HS-27A (cell line): ENCODE measurements at regions not wholly inside any gene's neighbourhood (a gene's known extent, or its start where the extent isn't known, plus 50 kb on each side); places are given as distances from the start of the nearest gene placed in this dataset.
"Not testable (repeated sequence)": the region's sequence is repeated elsewhere in the genome, so short reads cannot be mapped to it uniquely, and the experiment has no call there.

Source experiments
- DNase-seq: peaks from one replicate; pipeline ENCODE4 v3.0.0-alpha.2; 2012; ENCODE audit warnings: low read depth, missing footprints

DNA sequence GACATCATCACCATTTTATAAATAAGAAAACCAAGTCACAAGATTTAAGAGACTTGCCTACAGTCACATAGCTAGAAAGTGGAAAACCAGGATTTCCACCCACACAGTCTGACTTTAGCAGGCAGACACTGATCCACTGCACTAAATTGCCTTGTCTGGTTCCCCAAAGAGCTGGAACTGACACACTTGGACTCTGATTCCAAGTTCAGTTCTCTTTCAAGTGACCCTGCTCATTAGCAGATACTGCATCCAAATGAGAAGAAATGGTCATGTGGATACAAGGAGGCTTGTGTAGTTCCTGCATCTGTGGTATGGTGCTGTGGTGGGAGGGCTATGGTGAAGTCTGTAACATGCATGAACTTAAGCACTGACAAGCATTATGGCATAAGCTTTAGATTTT is 180.1 kb upstream of the MKLN1 start:
- no peak for DNase-seq

DNA sequence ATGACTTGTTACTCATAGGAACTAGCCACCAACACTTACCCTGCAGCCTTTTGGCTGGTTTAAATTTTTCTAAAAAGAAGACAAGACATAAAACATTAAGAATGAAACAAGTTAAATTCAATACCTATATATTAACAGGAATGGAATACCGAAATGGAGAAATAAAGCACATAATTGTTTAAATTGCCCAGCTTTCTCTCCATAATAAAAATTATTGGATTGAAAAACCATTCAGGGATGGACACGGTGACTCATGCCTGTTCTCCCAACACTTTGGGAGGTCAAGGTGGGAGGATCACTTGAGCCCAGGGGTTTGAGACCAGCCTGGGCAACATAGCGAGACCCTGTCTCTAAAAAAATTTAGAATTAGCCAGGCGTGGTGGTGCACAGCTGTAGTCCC is 179.4 kb upstream of the MKLN1 start:
- no peak for DNase-seq

DNA sequence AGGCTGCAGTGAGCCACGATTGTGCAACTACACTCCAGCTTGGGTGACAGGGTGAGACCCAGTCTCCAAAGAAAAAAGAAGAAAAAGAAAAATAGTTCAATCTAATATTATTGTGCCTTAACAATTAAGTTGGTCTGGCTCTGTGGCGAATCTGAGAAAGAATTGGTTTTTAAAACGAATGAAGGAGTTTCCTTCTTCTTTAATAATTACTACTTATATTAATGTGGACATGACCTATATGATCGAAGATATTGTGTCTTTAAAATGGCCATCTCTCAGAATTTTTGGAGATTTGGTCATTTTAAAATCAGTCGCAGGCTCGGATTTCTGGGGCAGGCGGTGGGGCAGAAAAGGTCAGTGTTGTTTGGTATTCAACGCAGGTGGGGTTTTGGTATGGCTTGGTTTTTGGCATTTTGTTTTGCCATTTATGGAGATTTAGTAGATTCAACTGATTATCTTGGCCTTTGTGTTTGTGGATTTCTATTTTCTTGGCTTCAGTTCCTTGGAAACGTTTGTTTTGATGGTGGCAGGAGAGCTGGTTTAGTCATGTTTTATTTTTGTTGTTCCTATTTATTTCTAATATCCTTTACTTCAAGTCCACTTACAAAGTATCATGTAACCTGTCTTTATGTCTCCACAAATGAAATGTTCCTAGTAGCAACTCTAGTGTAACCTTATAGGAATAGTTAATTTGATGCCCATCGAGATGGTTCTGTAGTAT is 178.8 kb upstream of the MKLN1 start:
- DNase-seq = no peak

DNA sequence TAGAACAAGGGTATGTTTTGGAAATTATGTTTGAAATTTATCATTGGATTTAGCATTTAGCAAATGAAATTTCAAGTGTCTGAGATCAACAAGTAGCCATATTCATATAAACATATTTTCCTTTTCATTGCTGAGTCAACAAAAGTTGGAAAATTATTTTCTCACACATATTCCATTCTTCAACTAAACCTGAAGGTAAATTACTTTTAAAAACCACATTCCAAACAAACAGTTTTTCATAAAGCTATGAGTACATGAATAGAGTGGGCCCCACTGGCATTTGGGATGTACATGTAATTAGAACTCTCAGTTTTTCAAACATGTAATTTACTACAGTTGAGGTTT is 178.3 kb upstream of the MKLN1 start:
- no peak for DNase-seq

DNA sequence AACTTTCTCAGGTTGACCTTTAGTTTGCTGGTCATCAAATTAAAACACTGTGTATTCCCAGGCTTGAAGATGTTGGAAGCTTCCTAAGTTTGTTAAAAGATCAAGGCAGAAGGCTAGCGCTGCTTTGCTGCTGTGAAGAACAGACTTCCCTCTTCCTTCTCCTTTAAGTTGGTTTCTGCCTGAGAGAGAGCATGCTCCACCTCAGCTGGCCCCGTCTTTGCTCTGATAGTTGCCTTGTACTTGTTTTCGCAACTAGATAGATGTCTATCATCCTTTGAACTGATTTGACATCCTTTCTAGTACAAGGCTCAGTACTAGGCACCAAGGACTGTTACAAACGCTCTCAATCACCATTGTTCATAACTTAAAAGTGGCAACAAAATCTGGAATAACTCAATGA is 177.8 kb upstream of the MKLN1 start:
- DNase-seq = no peak

DNA sequence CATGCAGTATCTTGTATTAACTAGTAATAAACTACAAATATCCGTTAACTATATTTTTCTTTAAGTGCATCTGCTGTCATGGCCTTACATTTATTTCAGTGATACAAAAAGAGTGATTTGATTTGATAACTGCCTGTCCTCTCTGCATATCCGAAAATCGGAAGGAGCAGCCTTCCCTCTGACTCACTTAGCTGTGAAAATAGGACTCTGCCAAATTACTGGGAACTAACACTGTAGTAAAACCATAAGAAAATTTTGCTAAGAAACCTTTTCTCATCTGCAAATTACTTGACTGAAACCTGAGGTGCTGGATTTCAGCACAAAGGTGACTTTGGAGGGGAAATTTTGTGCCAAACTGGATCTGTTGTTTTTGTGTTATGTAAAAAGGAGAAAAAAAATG is 176.6 kb upstream of the MKLN1 start:
- DNase-seq = no peak

DNA sequence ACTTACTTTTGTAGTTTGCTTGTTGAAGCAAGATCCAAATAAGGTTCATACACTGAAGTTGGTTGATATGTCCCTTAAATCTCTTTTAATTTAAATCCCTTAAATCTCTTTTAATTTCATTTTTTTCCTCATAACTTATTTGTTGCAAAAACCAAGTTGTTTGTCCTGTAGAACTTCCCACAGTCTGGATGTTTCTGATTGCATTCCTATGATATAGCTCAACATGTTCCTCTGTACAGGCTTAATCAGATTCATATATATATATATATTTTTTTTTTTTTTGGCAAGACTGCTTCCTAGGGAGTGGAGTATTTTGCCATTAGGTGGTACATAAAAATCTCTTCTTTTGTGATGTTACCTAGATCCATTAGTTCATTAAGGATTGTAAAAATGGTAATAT is 174.9 kb upstream of the MKLN1 start:
- no peak for DNase-seq

DNA sequence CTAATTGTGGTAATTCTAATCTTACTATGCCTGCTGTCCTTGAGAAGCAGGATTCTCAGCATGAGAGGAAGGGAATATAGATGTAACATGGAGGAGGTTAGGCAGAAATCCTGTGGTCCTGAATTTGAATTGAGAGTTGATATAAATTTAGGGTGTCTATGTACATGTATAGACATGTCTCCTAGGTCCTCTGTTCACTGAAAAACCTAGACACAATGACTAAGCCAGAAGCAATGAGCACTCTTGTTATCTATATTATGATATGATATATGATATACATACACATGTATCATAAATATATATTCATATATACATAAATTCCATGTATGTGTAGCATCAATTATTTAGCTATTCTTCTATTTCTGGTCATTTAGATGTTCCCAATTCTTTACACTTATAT is 173.3 kb upstream of the MKLN1 start:
- DNase-seq = no peak

DNA sequence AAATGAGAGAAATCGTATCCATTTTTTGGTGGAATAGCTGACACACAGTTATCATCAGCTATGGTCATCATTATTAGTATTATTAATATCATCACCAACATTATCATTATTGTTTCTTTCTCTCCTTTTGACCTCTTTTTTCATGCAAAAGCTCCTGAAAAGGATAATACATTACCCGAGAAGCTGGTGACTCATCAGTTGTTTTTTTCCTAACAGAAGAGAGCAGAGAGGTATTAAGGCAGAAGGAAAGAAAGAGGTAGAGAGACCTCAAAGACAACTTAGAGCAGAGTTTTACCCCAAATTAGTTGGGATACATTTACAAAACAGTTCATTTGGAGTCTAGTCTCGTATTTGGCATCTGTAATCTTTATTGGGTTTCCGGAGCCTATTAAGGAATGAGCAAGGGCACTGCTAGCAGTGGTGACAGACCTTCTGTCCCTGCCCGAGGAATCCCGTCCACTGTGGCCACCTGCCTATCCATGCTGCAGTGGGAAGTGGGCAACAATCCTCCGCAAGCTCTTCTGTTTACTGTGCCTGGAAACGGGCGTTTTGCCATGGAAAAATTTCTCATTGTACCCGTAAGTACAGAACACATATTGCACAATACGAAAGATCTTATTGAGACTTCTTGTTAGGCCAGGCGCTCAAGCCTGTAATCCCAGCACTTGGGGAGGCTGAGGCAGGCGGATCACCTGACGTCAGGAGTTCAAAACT is 170.0 kb upstream of the MKLN1 start:
- DNase-seq = no peak

DNA sequence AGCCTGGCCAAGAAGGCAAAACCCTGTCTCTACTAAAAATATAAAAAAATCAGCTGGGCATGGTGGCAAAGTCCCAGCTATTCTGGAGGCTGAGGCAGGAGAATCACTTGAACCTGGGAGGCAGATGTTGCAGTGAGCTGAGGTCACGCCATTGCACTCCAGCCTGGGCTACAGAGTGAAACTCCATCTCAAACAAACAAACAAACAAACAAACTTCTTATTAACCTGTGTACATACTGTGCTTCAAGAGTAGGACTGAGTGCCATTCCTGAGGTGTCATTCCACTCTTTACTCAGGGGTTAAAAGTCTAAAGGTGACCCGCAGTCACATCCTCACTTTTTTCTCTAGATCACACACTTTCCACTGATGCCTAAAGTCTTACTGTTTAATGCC is 169.4 kb upstream of the MKLN1 start:
- not testable (repeated sequence) for DNase-seq

DNA sequence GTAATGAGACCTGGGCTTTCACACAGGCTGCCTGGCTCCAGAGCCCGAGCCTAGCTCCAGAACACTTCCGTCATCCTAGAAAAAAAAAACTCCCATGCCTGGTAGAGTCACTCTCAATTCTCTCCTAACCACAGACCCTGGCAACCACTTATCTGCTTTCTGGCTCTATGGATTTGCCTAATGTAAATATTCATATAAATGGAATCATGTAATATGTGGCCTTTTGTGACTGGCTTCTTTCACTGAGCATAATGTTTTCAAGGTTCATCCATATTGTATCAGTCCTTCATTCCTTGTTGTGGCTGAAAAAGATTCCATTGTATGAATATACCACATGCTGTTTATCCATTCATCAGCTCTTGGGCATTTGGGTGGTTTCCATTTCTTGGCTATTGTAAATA is 167.7 kb upstream of the MKLN1 start:
- no peak for DNase-seq

DNA sequence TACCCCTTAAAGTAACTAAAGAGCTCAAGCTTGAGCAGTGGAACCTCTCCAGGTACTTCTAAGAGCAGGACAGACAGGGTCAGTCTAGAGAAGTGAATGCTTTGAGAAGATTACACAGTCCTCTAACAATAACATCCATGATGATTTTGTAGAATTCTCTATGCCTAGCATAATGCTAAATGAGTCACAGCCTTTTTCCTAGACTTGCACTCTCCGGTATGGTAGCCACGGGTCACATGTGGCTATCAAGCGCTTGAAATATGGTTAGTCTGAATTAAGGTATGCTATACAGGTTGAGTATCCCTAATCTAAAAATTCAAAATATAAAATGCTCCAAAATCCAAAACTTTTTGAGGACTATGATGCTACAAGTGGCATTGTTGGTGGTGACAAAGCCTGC is 166.6 kb upstream of the MKLN1 start:
- no peak for DNase-seq

DNA sequence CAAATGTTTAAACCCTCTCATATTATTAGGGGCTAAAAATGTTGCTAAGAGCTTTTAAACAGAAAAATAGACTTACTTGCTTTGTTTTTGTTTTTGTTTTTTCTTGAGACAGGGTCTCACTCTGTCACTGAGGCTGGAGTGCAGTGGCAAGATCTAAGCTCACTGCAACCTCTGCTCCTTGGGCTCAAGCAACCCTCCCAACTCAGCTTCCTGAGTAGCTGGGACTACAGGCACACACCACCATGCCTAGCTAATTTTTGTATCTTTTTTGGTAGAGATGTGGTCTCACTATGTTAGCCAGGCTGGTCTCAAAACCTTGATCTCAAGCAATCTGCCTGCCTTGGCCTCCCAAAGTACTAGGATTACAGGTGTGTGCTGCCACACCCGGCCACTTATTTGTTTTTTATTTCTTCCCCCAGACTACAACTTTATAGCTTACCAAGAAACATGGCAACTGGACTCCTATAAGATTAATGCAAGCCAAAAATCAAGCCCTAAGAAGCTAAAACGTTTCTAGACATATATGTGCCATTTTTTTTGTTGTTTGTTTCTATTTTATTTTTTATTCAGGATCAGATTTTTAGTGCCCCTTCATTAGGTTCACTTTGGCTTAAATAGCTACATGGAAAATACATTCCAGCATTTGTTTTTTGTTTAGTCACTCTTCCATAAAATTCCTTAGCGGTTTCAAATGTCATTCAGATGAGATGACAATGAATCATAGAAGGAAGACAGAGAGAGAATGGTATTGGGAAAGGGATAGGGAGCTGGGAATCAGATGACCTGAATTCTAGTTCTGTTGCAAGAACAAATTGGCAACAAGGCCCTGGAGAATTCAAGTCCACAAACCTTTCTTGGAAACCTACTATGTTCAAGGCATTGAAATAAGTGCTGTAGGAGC is 163.4 kb upstream of the MKLN1 start:
- no peak for DNase-seq

DNA sequence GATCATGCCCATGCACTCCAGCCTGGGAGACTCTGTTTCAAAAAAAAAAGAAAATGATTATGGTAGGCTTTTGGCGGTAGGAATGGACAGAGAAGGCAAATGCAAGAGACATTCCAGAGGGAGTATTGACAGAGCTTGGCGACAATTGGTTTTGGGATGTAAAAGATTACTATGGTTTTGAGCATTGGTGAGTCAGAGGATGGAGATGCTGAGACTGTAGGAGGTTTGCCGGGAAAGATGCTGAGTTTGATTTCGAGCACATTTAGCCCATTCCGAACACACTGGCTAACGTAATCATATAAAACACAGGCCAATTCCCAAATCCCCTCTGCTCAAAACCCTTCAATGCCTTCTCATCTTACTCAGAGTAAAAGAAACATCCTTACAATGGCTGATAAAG is 161.6 kb upstream of the MKLN1 start:
- no peak for DNase-seq

DNA sequence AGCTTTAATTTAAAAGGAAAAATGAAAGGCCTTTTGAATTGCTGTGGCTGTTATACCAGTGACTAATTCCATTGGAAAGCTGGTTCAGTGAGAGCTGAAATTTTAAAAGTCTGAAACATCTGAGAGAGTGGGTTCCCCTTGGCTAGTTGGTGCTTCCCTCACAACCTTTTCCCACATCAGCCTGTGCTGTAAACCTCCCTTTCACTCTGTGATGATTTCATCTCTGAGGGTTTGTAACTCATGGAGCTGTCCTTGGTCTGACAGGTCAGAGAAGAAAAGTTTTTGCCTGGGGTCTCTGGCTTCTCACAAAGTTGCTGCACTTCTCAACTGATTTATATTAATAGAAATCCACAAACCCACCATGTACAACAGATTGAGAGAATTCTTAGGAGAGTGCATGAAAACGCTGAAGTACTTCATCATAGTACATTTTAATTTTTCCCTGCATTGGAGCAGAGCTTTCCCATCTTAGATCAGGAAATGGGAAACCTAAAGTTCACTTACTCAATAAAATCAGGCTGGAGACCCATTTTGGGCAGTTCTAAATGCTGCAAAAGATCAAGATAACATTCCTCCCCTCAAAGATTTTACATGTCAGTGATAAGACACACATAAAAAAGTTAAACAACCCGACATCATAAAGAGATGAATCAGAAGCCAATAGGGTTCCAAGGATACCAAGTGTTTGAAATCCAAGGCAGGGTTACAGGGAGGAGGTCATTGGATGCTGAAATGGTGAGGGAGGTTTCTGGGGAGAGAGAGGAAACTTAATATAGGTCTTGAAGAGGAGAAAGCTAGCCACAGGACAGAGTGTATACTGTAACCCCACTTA is 157.0 kb upstream of the MKLN1 start:
- no peak for DNase-seq

DNA sequence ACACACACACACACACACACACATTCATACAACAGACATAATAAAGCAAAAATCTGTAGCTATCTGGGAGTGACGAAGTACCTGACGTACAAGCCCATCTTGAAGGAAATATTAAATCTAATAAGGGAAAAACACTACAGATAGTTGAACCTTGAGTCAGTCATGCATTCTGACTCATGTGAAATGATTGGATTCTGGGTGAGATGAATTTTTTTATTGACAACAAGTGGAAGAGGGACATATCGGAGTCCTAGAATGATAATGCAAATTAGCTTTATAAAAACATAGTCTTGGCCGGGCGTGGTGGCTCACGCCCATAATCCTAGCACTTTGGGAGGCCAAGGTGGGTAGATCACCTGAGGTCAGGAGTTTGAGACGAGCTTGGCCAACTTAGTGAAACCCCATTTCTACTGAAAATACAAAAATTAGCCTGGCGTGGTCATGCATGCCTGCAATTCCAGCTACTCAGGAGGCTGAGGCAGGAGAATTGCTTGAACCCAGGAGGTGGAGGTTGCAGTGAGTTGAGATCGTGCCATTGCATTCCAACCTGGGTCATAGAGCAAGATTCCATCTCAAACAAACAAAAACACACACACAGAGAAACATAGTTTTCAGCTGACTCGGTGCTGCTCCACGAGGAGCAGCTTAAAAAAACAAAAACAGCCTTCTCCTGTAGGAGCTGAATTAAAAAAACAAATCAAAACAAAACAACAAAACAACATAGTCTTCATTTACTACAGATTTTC is 154.4 kb upstream of the MKLN1 start:
- no peak for DNase-seq

DNA sequence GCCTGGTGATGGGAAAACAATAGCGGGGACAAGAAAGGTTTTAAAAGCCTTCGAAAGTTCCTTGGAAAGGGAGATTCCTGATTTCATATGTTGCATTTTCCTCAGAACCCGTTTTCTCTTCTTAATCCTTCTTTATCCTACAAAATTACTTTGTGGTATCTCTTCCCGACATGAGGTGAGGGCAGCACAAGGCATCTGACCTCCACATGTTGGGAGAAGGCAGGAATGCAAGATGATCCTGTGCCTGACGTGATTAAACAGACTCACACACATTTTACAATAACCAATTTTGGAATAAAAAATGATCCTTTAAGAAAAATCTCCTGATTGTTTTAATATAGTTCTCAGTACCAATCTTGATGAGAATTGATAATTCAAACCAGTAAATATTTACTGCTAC is 153.3 kb upstream of the MKLN1 start:
- no peak for DNase-seq

DNA sequence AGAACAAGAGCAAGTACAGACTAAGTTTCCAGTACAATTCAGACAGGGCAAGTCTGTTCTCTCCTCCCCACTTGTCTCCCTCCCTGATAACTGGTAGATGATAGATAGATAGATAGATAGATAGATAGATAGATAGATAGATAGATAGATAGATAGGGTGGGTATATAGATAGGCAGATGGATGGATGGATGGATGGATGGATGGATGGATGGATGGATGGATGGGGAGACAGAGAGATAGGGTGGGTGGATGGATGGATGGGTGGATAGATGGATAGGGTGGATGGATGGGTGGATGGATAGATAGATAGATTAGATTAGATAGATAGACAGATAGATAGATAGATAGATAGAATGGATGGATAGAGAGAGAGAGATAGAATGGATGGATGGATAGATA is 152.8 kb upstream of the MKLN1 start:
- DNase-seq = no peak

DNA sequence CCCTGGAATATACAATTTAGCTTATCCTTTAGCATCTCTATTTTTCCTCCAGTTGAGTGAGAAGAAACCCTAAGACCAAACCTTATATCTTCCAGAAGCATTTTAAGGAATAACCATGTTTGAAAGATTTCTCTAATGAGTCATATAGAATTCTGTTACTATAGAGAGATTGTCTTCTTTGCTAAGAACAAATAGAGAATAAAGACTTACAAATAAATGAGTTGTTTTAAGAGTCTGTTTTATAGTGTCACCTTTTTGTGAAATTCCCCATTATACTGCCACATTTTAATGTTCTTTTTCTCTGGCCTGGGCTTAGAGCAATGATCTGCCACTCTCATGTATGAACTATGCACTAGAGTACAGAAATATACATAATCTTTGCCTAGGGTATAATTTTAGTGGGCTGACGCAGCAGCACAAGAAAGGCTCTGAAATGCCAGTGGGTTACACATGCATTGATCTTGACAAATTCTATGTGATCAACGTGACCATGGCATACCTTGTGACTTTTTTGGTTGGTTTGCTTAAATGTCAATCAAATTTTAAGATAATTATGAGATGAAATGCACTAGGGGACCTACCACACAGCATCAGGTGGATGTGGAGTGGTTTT is 145.1 kb upstream of the MKLN1 start:
- DNase-seq = no peak

DNA sequence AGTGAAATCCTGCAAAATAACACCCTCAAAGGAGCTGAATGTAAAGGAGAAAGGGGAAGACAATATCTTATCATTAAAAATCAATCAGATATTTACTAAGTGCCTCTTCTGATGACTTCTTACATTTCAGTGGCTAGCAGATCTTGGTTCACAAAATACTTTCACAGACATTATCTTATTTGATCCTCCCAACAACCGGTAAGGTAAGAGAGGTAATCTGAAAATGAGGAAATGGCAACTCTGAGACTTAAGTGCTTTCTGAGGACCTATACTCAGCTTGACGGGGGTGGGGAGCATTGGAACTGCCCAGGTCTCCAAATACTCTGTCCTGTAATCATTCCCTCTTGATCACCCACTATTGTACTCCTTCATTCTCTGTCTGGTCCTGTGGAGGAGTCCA is 144.6 kb upstream of the MKLN1 start:
- no peak for DNase-seq

DNA sequence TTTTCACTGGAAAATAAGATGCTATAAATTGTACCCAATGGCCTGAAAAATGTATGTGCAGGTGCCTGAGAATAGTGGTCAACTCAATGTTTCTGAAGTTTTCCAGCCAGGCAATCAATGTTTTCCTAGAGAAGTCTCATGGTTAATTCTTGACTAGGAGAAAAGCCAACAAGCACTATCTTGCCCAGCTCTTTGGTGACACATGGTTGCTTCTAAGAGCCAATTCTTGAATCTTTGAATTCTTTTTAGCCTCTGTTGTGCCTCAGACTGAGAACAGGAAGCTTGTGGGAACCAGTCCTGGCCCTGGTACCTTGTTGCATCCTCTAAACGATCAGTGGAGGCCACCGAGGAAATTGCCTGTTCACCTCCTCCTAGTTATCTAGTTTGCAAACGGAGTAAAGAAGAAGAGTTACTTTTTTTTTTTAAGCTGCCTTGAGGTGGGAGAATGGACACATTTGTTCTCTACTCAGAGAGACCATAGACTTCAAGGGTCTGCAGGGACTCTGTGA is 144.0 kb upstream of the MKLN1 start:
- DNase-seq = no peak
